ENCODE measurements at regions not wholly inside any gene's neighbourhood (a gene's known extent, or its start where the extent isn't known, plus 50 kb on each side); places are given as distances from the start of the nearest gene placed in this dataset.

DNA sequence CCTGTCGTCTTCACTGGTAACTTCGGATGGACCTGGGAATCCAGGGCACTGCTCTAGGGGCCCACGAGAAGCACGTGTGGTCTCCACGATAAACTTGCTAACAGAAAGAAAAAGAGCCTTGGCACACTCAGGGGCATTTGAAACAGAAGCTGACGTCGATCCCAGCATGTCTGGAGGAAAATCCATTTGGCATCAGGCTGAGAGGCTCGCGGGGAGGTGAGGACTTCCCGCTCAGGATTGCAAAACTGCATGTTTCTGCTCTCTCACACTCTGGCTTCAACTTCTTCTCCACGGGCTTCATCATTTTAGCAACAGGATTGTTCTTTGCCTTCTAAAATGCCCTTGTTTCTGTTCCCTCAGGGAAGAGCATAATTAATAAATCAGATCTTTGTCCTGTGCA is 181.7 kb upstream of the COPS8 start:
- no peak for TF ChIP-seq CTCF (IDR thresholded peaks at IDR 0.05; ENCODE audit: insufficient read depth, low read length, poor library complexity, severe bottlenecking)
- no peak for DNase-seq (ENCODE audit: low read depth)
- no peak overlapping the region for H3K4me3 ChIP-seq (ENCODE audit: low read depth, low read length)
- H3K36me3 ChIP-seq (ENCODE audit: control insufficient read depth, insufficient read depth, low read length) = no peaks in the 10 kb centered on the region
- H3K27me3 ChIP-seq (ENCODE audit: control insufficient read depth, insufficient read depth, low read length) = peaks cover 4% of the 10 kb centered on the region

DNA sequence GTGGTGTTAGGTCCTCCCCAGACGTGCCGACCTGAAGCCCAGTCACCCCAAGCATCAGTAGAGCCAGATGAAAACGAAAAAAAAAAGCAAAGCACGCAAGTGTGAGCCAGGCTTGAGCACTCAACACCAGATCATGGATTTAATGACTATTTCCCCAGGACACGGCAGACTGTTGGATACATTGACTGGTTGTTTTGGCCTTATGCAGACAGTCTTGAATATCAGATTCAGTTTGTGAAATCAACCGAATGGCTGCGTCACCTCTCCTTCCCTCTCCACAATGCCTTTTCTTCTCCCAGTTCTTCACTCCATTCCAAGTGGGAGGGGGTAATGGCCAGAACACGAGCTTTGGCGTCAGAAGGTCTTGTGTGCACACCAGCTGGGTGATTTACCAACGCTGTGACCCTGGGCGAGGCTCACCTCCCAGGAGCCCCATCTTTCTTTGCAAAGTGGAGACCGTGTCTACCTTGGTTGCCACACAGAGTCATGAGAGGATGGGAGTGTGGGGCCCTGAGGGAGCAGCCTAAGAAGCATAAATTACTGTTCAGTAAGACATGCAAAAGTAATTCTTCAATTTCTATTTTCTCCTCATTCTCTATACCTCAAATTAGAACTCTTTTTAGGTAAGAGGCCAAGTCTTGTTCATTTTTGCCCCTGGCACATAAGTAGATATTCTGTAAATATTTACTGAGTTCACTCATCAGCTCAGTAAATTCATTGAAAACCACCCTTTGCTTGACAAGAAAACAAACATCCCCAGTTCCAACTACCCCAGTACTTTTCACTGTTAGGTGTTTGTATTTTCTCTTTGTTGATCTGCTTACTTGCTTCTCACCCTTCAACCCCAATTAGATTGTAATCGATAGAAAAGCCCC is 181.1 kb upstream of the COPS8 start:
- Histone ChIP-seq H3K36me3 (ENCODE audit: control insufficient read depth, insufficient read depth, low read length) (no peaks in the 10 kb centered on the region), H3K4me3 (ENCODE audit: low read depth, low read length) (no peak overlapping the region), H3K27me3 (ENCODE audit: control insufficient read depth, insufficient read depth, low read length) (peaks cover 4% of the 10 kb centered on the region)
- no peak for TF ChIP-seq CTCF (IDR thresholded peaks at IDR 0.05; ENCODE audit: insufficient read depth, low read length, poor library complexity, severe bottlenecking)
- no peak for DNase-seq (ENCODE audit: low read depth)

DNA sequence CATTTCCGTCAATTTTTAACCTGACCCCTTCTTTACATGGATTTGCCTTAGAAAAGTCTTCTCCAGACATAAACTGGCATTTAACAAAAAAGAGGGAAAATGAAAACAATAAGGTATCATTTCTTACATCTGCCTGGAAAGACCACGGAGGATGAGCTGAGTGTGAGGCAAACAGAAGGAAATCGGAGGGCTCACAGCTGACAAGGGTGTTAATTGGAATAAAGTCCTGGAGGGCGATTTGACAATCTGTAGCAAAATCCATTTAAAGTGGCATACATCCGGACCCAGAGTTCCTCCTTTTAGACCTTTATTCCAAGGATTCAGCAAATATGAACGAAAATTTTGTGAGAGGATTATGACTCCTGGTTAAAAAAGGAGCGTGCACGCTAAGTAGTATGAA is 179.7 kb upstream of the COPS8 start:
- no peak for TF ChIP-seq CTCF (IDR thresholded peaks at IDR 0.05; ENCODE audit: insufficient read depth, low read length, poor library complexity, severe bottlenecking)
- H3K27me3 ChIP-seq (ENCODE audit: control insufficient read depth, insufficient read depth, low read length) = peaks cover 4% of the 10 kb centered on the region
- no peaks in the 10 kb centered on the region for H3K36me3 ChIP-seq (ENCODE audit: control insufficient read depth, insufficient read depth, low read length)
- DNase-seq (ENCODE audit: low read depth) = no peak
- no peak overlapping the region for H3K4me3 ChIP-seq (ENCODE audit: low read depth, low read length)

- H3K36me3 ChIP-seq (ENCODE audit: control insufficient read depth, insufficient read depth, low read length) = no peaks in the 10 kb centered on the region
- peaks cover 3% of the 10 kb centered on the region for H3K27me3 ChIP-seq (ENCODE audit: control insufficient read depth, insufficient read depth, low read length)
- no peak for DNase-seq (ENCODE audit: low read depth)
- no peak for TF ChIP-seq CTCF (IDR thresholded peaks at IDR 0.05; ENCODE audit: insufficient read depth, low read length, poor library complexity, severe bottlenecking)
- H3K4me3 ChIP-seq (ENCODE audit: low read depth, low read length) = no peak overlapping the region
Measured at GRCh38 chr2:236908439-236909192, 177.1 kb upstream of the COPS8 start.

DNA sequence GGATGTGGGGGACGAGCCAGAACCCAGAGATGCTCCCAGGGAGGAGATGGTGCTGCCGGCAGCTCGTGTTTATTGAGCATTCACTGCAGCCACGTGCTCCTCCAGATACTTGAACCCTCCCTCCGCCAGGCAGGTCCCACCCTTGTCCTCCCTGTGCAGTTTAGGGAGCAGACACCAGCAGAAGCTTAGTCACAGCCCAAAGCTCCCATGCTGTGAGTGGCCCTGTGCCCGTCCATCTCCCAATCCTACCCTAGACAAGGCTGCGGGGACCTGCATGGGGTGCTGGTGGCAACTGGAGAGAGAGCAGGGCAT is 176.5 kb upstream of the COPS8 start:
- peaks cover 2% of the 10 kb centered on the region for H3K27me3 ChIP-seq (ENCODE audit: control insufficient read depth, insufficient read depth, low read length)
- TF ChIP-seq CTCF (IDR thresholded peaks at IDR 0.05; ENCODE audit: insufficient read depth, low read length, poor library complexity, severe bottlenecking) = no peak
- H3K4me3 ChIP-seq (ENCODE audit: low read depth, low read length) = no peak overlapping the region
- no peaks in the 10 kb centered on the region for H3K36me3 ChIP-seq (ENCODE audit: control insufficient read depth, insufficient read depth, low read length)
- DNase-seq (ENCODE audit: low read depth) = no peak
